ENCODE measurements at regions not wholly inside any gene's neighbourhood (a gene's known extent, or its start where the extent isn't known, plus 50 kb on each side); places are given as distances from the start of the nearest gene placed in this dataset.
"Not testable (repeated sequence)": the region's sequence is repeated elsewhere in the genome, so short reads cannot be mapped to it uniquely, and the experiment has no call there.

GRCh38 chr2:91517846-91518245 lies 2826.4 kb downstream of the RPIA start:
- H3K4me3 ChIP-seq; H3K27me3 ChIP-seq; intact Hi-C loops (cut with DNase I); DNase-seq; H3K27ac ChIP-seq; H3K9me3 ChIP-seq; H3K4me1 ChIP-seq; H3K36me3 ChIP-seq: not testable (repeated sequence)
- WGBS, 2 donors: 40% methylated on average over 1 of the region's 1 CpG; no CpG with 5 or more reads in 1 of the 2 donors

DNA sequence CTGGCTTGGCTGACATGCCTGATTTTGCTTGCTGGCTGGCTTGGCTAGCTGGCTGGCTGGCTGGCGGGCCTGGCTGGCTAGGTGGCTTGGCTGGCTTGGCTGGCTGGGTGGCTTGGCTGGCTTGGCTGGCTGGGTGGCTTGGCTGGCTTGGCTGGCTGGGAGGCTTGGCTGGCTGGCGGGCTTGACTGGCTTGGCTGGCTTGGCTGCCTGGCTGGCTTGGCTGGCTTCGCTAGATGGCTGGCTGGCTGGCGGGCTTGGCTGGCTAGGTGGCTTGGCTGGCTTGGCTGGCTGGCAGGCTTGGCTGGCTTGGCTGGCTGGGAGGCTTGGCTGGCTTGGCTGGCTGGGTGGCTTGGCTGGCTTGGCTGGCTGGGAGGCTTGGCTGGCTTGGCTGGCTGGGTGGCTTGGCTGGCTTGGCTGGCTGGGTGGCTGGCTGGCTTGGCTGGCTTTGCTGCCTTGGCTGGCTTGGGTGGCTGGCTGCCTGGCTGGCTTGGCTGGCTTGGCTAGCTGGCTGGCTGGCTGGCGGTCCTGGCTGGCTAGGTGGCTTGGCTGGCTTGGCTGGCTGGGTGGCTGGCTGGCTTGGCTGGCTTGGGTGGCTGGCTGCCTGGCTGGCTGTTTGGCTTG lies 2827.0 kb downstream of the RPIA start:
- H3K36me3 ChIP-seq; H3K4me3 ChIP-seq; intact Hi-C loops (cut with DNase I); H3K4me1 ChIP-seq; H3K27me3 ChIP-seq; H3K9me3 ChIP-seq; H3K27ac ChIP-seq; DNase-seq: not testable (repeated sequence)
- no CpG with 5 or more reads among the region's 5 CpGs for WGBS, 2 donors

DNA sequence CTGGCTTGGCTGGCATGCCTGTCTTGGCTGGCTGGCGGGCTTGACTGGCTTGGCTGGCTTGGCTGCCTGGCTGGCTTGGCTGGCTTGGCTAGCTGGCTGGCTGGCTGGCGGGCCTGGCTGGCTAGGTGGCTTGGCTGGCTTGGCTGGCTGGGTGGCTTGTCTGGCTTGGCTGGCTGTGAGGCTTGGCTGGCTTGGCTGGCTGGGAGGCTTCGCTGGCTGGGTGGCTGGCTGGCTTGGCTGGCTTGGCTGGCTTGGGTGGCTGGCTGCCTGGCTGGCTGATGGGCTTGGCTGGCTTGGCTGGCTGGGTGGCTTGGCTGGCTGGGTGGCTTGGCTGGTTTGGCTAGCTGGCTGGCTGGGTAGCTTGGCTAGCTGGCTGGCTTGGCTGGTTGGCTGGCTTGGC lies 2827.9 kb downstream of the RPIA start:
- WGBS, 2 donors: no CpG with 5 or more reads among the region's 3 CpGs
- DNase-seq; H3K36me3 ChIP-seq; intact Hi-C loops (cut with DNase I); H3K27me3 ChIP-seq; H3K4me3 ChIP-seq; H3K4me1 ChIP-seq; H3K9me3 ChIP-seq; H3K27ac ChIP-seq: not testable (repeated sequence)

GRCh38 chr2:91519914-91520313 lies 2828.4 kb downstream of the RPIA start:
- H3K27ac ChIP-seq; H3K4me1 ChIP-seq; H3K27me3 ChIP-seq; DNase-seq; H3K9me3 ChIP-seq; H3K36me3 ChIP-seq; H3K4me3 ChIP-seq; intact Hi-C loops (cut with DNase I): not testable (repeated sequence)
- WGBS, 2 donors: no CpG with 5 or more reads among the region's 5 CpGs

DNA sequence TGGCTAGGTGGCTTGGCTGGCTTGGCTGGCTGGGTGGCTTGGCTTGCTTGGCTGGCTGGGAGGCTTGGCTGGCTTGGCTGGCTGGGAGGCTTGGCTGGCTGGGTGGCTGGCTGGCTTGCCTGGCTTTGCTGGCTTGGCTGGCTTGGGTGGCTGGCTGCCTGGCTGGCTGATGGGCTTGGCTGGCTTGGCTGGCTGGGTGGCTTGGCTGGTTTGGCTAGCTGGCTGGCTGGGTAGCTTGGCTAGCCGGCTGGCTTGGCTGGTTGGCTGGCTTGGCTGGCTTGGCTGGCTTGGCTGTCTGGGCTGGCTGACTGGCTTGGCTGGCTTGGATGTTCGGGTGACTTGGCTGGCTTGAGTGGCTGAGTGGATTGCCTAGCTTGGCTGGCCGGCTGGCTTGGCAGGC lies 2829.1 kb downstream of the RPIA start:
- intact Hi-C loops (cut with DNase I); H3K36me3 ChIP-seq; H3K27me3 ChIP-seq; H3K4me3 ChIP-seq; DNase-seq; H3K4me1 ChIP-seq; H3K9me3 ChIP-seq; H3K27ac ChIP-seq: not testable (repeated sequence)
- 100% methylated on average over 1 of the region's 3 CpGs; no CpG with 5 or more reads in 1 of the 2 donors for WGBS, 2 donors

DNA sequence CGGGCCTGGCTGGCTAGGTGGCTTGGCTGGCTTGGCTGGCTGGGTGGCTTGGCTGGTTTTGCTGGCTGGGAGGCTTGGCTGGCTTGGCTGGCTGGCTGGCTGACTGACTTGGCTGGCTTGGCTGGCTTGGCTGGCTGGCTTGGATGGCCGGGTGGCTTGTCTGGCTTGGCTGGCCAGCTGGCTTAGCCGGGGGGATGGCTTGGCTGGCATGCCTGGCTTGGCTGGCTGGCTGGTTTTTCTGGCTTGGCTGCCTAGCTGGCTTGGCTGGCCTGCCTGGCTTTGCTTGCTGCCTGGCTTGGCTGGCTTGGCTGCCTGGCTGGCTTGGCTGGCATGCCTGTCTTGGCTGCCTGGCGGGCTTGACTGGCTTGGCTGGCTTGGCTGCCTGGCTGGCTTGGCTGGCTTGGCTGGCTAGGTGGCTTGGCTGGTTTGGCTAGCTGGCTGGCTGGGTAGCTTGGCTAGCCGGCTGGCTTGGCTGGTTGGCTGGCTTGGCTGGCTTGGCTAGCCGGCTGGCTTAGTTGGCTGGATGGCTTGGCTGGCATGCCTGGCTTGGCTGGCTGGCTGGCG lies 2829.6 kb downstream of the RPIA start:
- H3K4me1 ChIP-seq; intact Hi-C loops (cut with DNase I); H3K36me3 ChIP-seq; H3K27ac ChIP-seq; DNase-seq; H3K4me3 ChIP-seq; H3K9me3 ChIP-seq; H3K27me3 ChIP-seq: not testable (repeated sequence)
- 60% methylated on average over 1 of the region's 7 CpGs; no CpG with 5 or more reads in 1 of the 2 donors for WGBS, 2 donors

DNA sequence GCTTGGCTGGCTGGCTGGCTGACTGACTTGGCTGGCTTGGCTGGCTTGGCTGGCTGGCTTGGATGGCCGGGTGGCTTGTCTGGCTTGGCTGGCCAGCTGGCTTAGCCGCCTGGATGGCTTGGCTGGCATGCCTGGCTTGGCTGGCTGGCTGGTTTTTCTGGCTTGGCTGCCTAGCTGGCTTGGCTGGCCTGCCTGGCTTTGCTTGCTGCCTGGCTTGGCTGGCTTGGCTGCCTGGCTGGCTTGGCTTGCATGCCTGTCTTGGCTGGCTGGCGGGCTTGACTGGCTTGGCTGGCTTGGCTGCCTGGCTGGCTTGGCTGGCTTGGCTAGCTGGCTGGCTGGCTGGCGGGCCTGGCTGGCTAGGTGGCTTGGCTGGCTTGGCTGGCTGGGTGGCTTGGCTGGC lies 2830.5 kb downstream of the RPIA start:
- H3K27me3 ChIP-seq; H3K9me3 ChIP-seq; H3K4me3 ChIP-seq; H3K4me1 ChIP-seq; intact Hi-C loops (cut with DNase I); H3K36me3 ChIP-seq; DNase-seq; H3K27ac ChIP-seq: not testable (repeated sequence)
- no CpG with 5 or more reads among the region's 4 CpGs for WGBS, 2 donors

DNA sequence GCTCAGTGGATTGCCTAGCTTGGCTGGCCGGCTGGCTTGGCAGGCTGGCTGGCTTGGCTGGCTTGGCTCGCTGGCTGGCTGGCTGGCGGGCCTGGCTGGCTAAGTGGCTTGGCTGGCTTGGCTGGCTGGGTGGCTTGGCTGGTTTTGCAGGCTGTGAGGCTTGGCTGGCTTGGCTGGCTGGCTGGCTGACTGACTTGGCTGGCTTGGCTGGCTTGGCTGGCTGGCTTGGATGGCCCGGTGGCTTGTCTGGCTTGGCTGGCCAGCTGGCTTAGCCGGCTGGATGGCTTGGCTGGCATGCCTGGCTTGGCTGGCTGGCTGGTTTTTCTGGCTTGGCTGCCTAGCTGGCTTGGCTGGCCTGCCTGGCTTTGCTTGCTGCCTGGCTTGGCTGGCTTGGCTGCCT lies 2831.4 kb downstream of the RPIA start:
- intact Hi-C loops (cut with DNase I); DNase-seq; H3K27ac ChIP-seq; H3K4me3 ChIP-seq; H3K4me1 ChIP-seq; H3K36me3 ChIP-seq; H3K9me3 ChIP-seq; H3K27me3 ChIP-seq: not testable (repeated sequence)
- 40% methylated on average over 1 of the region's 5 CpGs; no CpG with 5 or more reads in 1 of the 2 donors for WGBS, 2 donors

- H3K36me3 ChIP-seq; DNase-seq; intact Hi-C loops (cut with DNase I); H3K27ac ChIP-seq; H3K4me1 ChIP-seq; H3K4me3 ChIP-seq; H3K9me3 ChIP-seq; H3K27me3 ChIP-seq: not testable (repeated sequence)
- WGBS, 2 donors: no CpG with 5 or more reads among the region's 3 CpGs
Measured at GRCh38 chr2:91523751-91524150, 2832.3 kb downstream of the RPIA start.

DNA sequence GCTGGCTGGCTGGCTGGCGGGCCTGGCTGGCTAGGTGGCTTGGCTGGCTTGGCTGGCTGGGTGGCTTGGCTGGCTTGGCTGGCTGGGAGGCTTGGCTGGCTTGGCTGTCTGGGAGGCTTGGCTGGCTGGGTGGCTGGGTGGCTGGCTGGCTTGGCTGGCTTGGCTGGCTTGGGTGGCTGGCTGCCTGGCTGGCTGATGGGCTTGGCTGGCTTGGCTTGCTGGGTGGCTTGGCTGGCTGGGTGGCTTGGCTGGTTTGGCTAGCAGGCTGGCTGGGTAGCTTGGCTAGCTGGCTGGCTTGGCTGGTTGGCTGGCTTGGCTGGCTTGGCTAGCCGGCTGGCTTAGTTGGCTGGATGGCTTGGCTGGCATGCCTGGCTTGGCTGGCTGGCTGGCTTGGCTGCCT lies 2834.1 kb downstream of the RPIA start:
- H3K36me3 ChIP-seq; DNase-seq; H3K27ac ChIP-seq; H3K4me1 ChIP-seq; H3K27me3 ChIP-seq; H3K4me3 ChIP-seq; H3K9me3 ChIP-seq; intact Hi-C loops (cut with DNase I): not testable (repeated sequence)
- whole genome bisulfite sequencing, 2 donors: no CpG with 5 or more reads among the region's 2 CpGs

DNA sequence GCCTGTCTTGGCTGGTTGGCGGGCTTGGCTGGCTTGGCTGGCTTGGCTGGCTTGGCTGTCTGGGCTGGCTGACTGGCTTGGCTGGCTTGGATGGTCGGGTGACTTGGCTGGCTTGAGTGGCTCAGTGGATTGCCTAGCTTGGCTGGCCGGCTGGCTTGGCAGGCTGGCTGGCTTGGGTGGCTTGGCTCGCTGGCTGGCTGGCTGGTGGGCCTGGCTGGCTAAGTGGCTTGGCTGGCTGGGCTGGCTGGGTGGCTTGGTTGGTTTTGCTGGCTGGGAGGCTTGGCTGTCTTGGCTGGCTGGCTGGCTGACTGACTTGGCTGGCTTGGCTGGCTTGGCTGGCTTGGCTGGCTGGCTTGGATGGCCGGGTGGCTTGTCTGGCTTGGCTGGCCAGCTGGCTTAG lies 2834.6 kb downstream of the RPIA start:
- H3K27me3 ChIP-seq; H3K27ac ChIP-seq; H3K4me1 ChIP-seq; intact Hi-C loops (cut with DNase I); H3K36me3 ChIP-seq; H3K9me3 ChIP-seq; DNase-seq; H3K4me3 ChIP-seq: not testable (repeated sequence)
- no CpG with 5 or more reads among the region's 5 CpGs for WGBS, 2 donors

- H3K27me3 ChIP-seq; DNase-seq; H3K4me3 ChIP-seq; H3K9me3 ChIP-seq; H3K4me1 ChIP-seq; intact Hi-C loops (cut with DNase I); H3K36me3 ChIP-seq; H3K27ac ChIP-seq: not testable (repeated sequence)
- no CpG with 5 or more reads among the region's 2 CpGs for WGBS, 2 donors
Measured at GRCh38 chr2:91527056-91527455, 2835.6 kb downstream of the RPIA start.

DNA sequence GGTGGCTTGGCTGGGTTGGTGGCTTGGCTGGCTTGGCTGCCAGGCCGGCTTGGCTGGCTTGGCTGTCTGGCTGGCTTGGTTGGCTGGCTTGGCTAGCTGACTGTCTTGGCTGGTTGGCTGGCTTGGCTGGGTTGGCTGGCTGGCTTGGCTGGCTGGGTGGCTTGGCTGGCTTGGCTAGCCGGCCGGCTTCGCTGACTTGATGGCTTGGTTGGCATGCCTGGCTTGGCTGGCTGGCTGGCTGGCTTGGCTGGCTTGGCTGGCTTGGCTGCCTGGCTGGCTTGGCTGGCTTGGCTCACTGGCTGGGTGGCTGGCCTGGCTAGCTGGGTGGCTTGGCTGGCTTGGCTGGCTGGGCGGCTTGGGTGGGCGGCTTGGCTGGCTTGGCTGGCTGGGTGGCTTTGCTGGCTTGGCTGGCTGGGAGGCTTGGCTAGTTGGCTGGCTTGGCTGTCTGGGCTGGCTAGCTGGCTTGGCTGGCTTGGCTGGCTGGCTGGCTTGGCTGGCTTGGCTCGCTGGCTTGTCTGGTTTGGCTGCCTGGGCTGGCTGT lies 2836.1 kb downstream of the RPIA start:
- H3K4me1 ChIP-seq; DNase-seq; H3K36me3 ChIP-seq; H3K27ac ChIP-seq; H3K4me3 ChIP-seq; H3K27me3 ChIP-seq; H3K9me3 ChIP-seq; intact Hi-C loops (cut with DNase I): not testable (repeated sequence)
- 61 to 100% methylated on average over 1 to 4 of the region's 7 CpGs for WGBS, 2 donors

DNA sequence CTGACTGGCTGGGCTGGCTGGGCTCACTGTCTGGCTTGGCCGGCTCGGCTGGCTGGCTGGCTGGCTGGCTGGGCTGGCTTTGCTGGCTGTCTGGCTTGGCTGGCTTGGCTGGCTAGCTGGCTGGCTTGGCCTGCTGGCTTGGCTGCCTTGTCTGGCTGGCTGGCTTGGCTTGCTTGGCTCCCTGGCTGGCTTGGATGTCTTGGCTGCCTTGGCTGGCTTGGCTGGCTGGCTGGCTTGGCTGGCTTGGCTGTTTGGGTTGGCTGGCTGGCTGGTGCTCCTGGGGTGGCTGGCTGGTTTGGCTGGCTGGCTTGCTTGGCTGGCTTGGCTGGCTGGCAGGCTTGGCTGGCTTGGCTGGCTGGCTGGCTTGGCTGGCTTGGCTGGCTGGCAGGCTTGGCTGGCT lies 2836.9 kb downstream of the RPIA start:
- no CpG with 5 or more reads among the region's 2 CpGs for WGBS, 2 donors
- H3K4me3 ChIP-seq; intact Hi-C loops (cut with DNase I); DNase-seq; H3K9me3 ChIP-seq; H3K27me3 ChIP-seq; H3K4me1 ChIP-seq; H3K36me3 ChIP-seq; H3K27ac ChIP-seq: not testable (repeated sequence)

All from esophagus squamous epithelium (tissue), 5 donors.